ENCODE measurements at regions not wholly inside any gene's neighbourhood (a gene's known extent, or its start where the extent isn't known, plus 50 kb on each side); places are given as distances from the start of the nearest gene placed in this dataset.
"Not testable (repeated sequence)": the region's sequence is repeated elsewhere in the genome, so short reads cannot be mapped to it uniquely, and the experiment has no call there.

DNA sequence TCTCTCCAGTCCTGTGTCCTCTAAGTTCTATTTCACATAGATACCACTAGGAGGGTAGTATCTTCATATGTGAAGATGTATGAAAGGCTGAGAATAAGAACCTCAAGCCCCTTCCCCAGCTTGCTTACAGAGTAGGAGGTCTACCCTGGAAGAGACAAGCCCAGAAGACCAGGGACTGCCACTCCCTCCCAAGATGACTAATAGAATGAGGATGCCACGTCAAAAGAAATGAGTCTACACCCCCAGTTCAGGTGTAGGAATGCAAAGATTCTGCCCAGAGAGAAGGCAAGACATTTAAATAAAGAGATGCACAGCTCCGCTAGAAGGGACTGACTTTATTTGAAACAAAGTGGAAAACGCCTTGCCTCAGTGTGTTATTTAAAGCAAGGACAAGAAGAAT is 1006.0 kb upstream of the USP15 start:
- H2AFZ ChIP-seq (replicated peaks), result peak overlapping the region; percentile 31
- no peaks in the 10 kb centered on the region for H3K36me3 ChIP-seq
- no peak for DNase-seq (ENCODE audit: low spot score)
- no peak overlapping the region for H3K4me2 ChIP-seq
- Mint-ChIP-seq H3K27me3 (ENCODE audit: insufficient read depth, low read depth) (no peaks in the 10 kb centered on the region), H3K27ac (no peak overlapping the region), H3K36me3 (no peaks in the 10 kb centered on the region), H3K9me3 (no peaks in the 10 kb centered on the region), H3K4me3 (no peak overlapping the region), H3K4me1 (no peaks in the 10 kb centered on the region)
- H3K4me3 ChIP-seq, result no peak overlapping the region
- H4K20me1 ChIP-seq (ENCODE audit: low read depth), result no peaks in the 10 kb centered on the region
- no peak overlapping the region for H3K9ac ChIP-seq
- H3K4me1 ChIP-seq, result no peaks in the 10 kb centered on the region
- TF ChIP-seq EZH2phosphoT487 (IDR thresholded peaks at IDR 0.05) (no peak), EZH2 (IDR thresholded peaks at IDR 0.05) (no peak)
- TF ChIP-seq, protein P1, sequence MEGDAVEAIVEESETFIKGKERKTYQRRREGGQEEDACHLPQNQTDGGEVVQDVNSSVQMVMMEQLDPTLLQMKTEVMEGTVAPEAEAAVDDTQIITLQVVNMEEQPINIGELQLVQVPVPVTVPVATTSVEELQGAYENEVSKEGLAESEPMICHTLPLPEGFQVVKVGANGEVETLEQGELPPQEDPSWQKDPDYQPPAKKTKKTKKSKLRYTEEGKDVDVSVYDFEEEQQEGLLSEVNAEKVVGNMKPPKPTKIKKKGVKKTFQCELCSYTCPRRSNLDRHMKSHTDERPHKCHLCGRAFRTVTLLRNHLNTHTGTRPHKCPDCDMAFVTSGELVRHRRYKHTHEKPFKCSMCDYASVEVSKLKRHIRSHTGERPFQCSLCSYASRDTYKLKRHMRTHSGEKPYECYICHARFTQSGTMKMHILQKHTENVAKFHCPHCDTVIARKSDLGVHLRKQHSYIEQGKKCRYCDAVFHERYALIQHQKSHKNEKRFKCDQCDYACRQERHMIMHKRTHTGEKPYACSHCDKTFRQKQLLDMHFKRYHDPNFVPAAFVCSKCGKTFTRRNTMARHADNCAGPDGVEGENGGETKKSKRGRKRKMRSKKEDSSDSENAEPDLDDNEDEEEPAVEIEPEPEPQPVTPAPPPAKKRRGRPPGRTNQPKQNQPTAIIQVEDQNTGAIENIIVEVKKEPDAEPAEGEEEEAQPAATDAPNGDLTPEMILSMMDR (IDR thresholded peaks at IDR 0.05), result no peak
- no peaks in the 10 kb centered on the region for H3K9me3 ChIP-seq (ENCODE audit: low read depth)
- H3K27ac ChIP-seq, result no peak overlapping the region
- no peaks in the 10 kb centered on the region for H3K79me2 ChIP-seq (ENCODE audit: low read depth)
- no peaks in the 10 kb centered on the region for H3K27me3 ChIP-seq
- H3F3A ChIP-seq (ENCODE audit: low read depth), result no peaks in the 10 kb centered on the region

GRCh38 chr12:61264294-61264693 is 995.9 kb upstream of the USP15 start:
- not testable (repeated sequence) for H3K79me2 ChIP-seq (ENCODE audit: low read depth); H3K4me2 ChIP-seq; H3K36me3 Mint-ChIP-seq; H3K27me3 Mint-ChIP-seq (ENCODE audit: insufficient read depth, low read depth); H3K4me3 Mint-ChIP-seq; H3K27ac Mint-ChIP-seq; H3K9ac ChIP-seq; H2AFZ ChIP-seq (replicated peaks); H3K36me3 ChIP-seq; H3F3A ChIP-seq (ENCODE audit: low read depth); H3K27ac ChIP-seq; H3K27me3 ChIP-seq; DNase-seq (ENCODE audit: low spot score); H3K4me3 ChIP-seq; H4K20me1 ChIP-seq (ENCODE audit: low read depth); H3K9me3 ChIP-seq (ENCODE audit: low read depth); H3K4me1 Mint-ChIP-seq; H3K4me1 ChIP-seq
- H3K9me3 Mint-ChIP-seq, result peaks cover 18% of the 10 kb centered on the region

DNA sequence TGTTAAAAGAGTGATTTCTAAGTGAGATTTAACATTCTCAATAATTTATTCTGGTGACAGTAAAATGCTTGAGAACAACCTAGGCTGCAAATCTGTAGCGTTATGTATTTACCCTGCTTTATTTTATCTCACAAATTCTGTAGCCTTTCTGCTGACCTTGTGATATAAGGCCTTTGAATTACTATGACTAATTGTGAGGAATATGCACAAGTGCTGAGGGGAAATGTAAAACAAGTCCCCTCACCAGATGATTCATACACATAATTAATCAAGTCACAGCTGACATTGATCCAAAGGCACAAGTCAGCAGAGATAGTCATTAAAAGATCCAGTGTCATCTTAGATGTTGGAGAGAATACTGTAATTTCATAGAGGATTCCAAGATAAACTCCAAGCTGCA is 992.7 kb upstream of the USP15 start:
- H3K4me2 ChIP-seq, result no peak overlapping the region
- no peaks in the 10 kb centered on the region for H3K36me3 ChIP-seq
- H3K27ac Mint-ChIP-seq, result no peak overlapping the region
- TF ChIP-seq, protein P1 (IDR thresholded peaks at IDR 0.05), result no peak
- no peak for TF ChIP-seq EZH2phosphoT487 (IDR thresholded peaks at IDR 0.05)
- H3K4me3 Mint-ChIP-seq, result no peak overlapping the region
- no peak overlapping the region for H3K27ac ChIP-seq
- no peaks in the 10 kb centered on the region for H3K27me3 ChIP-seq
- no peaks in the 10 kb centered on the region for H3K79me2 ChIP-seq (ENCODE audit: low read depth)
- no peaks in the 10 kb centered on the region for H3K36me3 Mint-ChIP-seq
- H3K9me3 ChIP-seq (ENCODE audit: low read depth), result no peaks in the 10 kb centered on the region
- DNase-seq (ENCODE audit: low spot score), result no peak
- H3K4me1 Mint-ChIP-seq, result no peaks in the 10 kb centered on the region
- no peak overlapping the region for H3K9ac ChIP-seq
- H3K4me1 ChIP-seq, result no peaks in the 10 kb centered on the region
- no peak overlapping the region for H3K4me3 ChIP-seq
- peaks cover 6% of the 10 kb centered on the region for H3K27me3 Mint-ChIP-seq (ENCODE audit: insufficient read depth, low read depth)
- no peak overlapping the region for H2AFZ ChIP-seq (replicated peaks)
- peaks cover 18% of the 10 kb centered on the region for H3K9me3 Mint-ChIP-seq
- no peaks in the 10 kb centered on the region for H4K20me1 ChIP-seq (ENCODE audit: low read depth)
- H3F3A ChIP-seq (ENCODE audit: low read depth), result no peaks in the 10 kb centered on the region

DNA sequence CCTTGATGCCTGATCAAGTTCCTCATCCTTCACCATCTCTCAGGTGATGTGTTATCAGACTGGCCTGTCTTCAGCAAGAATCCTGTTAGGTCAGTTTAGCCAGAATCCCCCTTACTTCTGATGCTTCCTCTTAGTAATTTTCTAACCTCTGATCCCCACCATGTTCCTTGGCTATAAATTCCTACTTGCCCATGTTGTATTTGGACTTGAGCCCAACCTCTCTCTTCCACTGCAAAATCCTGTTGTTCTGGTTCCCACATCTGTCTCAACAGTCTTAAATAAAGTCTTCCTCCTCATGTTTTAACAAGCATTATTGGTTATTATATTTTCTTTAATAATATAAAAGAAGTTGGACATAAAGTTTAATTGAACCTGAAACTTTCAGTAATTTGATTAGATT is 987.8 kb upstream of the USP15 start:
- H3K27ac Mint-ChIP-seq, result no peak overlapping the region
- no peaks in the 10 kb centered on the region for H3K36me3 Mint-ChIP-seq

More for the DNA sequence above, 987.8 kb upstream of the USP15 start:
- H3K27me3 ChIP-seq, result no peaks in the 10 kb centered on the region
- Mint-ChIP-seq H3K4me1 (no peaks in the 10 kb centered on the region), H3K9me3 (no peaks in the 10 kb centered on the region), H3K27me3 (ENCODE audit: insufficient read depth, low read depth) (peaks cover 2% of the 10 kb centered on the region), H3K4me3 (no peak overlapping the region)
- H3F3A ChIP-seq (ENCODE audit: low read depth), result no peaks in the 10 kb centered on the region
- H3K9me3 ChIP-seq (ENCODE audit: low read depth), result no peaks in the 10 kb centered on the region
- H3K4me2 ChIP-seq, result no peak overlapping the region
- H3K9ac ChIP-seq, result no peak overlapping the region
- H3K27ac ChIP-seq, result no peak overlapping the region
- H3K4me3 ChIP-seq, result no peak overlapping the region
- TF ChIP-seq, protein P1 (IDR thresholded peaks at IDR 0.05), result no peak
- TF ChIP-seq EZH2 (IDR thresholded peaks at IDR 0.05), result no peak
- TF ChIP-seq EZH2phosphoT487 (IDR thresholded peaks at IDR 0.05), result no peak
- no peaks in the 10 kb centered on the region for H3K79me2 ChIP-seq (ENCODE audit: low read depth)
- DNase-seq (ENCODE audit: low spot score), result no peak
- no peak overlapping the region for H2AFZ ChIP-seq (replicated peaks)
- no peaks in the 10 kb centered on the region for H4K20me1 ChIP-seq (ENCODE audit: low read depth)
- H3K4me1 ChIP-seq, result no peaks in the 10 kb centered on the region
- no peaks in the 10 kb centered on the region for H3K36me3 ChIP-seq
